Erythroblast (primary cell): ENCODE measurements at regions not wholly inside any gene's neighbourhood (a gene's known extent, or its start where the extent isn't known, plus 50 kb on each side); places are given as distances from the start of the nearest gene placed in this dataset.

Experiments
- GATA1 ChIP-seq: IDR thresholded peaks from 2 replicates; pipeline ENCODE4 v1.6.1; 2011; ENCODE audit warnings: low read depth, mild to moderate bottlenecking, control low read depth, low read length, moderate library complexity
- POLR2A ChIP-seq: IDR thresholded peaks from 2 replicates; pipeline ENCODE4 v1.6.1; 2011; ENCODE audit warnings: mild to moderate bottlenecking, low read length

DNA sequence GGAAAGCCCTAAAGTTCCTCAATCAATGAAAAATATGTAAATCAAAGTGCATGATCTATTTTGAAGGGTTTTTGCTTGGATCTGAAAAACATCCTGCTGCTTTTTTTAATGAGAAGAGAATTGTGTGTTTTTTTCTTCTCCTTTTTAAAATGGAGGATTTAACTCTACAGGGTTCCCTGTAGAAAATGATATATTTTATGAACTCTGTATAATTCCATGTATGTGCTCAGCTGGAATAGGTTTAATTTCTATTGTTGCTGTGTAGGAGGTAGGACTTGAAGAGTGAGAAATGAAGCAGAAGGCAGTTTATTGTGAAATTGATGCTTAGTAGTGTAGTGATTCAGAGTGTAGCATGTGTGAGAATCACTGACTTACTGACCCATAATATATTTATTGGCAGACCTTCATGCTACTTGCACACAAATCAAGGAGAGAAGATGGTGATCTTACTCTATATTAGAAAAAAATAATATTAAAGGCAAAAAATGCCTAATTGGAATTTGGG is 286.8 kb upstream of the FSTL5 start:
- TF ChIP-seq POLR2A (no peak), GATA1 (no peak)
